ENCODE measurements at regions not wholly inside any gene's neighbourhood (a gene's known extent, or its start where the extent isn't known, plus 50 kb on each side); places are given as distances from the start of the nearest gene placed in this dataset.
"Not testable (repeated sequence)": the region's sequence is repeated elsewhere in the genome, so short reads cannot be mapped to it uniquely, and the experiment has no call there.

DNA sequence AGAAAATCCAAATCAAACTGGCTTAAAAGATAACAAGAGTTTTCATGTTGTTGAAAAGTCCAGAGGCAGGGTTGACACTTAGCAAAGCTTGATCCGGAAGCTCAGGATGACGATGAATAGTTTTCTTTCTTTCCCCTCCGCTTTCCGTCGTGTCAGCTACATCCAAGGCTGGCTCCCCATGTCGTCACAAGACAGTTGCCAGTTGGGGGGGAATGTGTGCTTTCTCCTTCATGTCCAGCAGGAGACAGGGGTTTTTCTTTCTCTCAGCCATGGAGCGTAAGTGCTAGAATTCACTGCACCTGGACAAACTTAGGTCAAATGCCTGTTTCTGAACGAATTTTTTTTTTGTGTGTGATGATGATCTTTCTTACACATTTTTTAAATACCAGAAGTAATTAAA is 273.8 kb upstream of the RGMA start:
- no peak for DNase-seq (ENCODE audit: low read depth in 2 of 2)

DNA sequence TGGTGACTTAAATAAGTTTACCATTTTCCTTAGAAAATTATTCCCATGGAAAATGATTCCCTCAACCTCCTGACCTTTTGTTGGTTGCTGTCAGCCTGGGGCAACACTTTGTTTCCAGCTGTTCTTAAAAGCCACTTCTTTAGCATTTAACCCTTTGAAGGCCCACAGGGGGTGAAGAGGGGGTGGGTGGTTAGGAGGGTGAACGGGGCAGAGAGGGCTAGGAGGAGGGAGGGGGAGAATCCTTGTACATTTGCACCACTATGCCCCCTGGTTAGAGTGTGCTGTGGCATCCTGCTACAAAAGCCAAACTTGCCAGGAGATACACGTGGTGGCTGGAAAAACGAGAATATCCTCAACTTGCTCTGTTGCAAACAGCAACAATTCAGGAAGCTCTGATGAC is 273.2 kb upstream of the RGMA start:
- DNase-seq (ENCODE audit: low read depth in 2 of 2), result no peak

DNA sequence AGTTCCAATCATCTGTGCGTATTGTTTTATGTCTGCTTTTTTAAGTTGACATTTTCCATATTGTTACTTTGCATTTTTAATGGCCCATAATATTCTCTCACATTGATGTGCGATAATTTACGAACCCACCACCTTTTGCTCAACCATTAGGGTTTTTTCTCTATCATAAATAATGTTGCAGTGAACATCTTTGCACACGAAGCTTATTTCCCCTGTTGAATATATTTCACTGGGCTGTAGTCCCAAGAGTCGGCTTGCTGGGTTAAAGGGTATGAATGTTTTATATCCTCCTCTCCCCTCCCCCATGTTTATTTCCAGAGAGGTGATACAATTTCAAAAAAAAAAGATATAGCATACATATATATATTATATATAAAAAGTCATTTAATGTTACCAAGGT is 272.7 kb upstream of the RGMA start:
- no peak for DNase-seq (ENCODE audit: low read depth in 2 of 2)

DNA sequence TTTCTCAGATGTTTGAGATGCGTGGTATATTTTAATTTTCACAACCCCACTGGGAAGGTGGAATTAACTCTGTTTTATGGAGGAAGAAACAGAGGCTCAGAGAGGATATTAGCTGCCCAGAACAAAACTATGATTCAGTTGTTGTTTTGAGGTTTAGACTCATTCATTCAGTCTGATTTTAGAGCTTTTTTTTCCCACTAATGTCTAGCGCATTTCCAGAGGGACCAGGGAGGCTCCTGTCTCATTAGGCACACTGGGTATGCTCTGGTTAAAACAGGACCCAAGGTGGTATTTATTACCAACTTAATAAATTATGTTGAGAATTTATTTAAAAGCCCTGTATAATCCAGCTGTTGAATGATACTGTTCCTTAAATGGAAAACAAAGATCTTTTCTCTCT is 272.0 kb upstream of the RGMA start:
- DNase-seq (ENCODE audit: low read depth in 2 of 2), result no peak

DNA sequence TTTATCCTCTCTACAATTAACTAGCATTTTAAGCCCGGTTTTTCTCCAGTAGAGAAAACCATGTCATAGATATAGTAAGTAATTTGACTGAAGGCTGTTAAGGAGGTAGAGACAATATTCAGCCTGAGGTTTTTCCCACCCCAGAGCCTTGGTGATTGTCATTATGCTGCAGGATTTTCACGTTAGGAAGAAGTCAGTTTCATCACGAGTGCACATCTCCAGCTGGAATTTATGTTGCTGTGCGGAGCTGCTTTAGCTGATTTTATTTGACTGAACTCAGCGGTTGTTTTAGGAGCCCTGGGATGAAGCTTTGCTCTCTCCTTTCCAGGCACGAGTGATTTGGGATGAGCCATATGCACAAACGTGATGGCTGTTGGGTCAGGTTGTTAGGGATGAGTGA is 271.3 kb upstream of the RGMA start:
- DNase-seq (ENCODE audit: low read depth in 2 of 2), result no peak

DNA sequence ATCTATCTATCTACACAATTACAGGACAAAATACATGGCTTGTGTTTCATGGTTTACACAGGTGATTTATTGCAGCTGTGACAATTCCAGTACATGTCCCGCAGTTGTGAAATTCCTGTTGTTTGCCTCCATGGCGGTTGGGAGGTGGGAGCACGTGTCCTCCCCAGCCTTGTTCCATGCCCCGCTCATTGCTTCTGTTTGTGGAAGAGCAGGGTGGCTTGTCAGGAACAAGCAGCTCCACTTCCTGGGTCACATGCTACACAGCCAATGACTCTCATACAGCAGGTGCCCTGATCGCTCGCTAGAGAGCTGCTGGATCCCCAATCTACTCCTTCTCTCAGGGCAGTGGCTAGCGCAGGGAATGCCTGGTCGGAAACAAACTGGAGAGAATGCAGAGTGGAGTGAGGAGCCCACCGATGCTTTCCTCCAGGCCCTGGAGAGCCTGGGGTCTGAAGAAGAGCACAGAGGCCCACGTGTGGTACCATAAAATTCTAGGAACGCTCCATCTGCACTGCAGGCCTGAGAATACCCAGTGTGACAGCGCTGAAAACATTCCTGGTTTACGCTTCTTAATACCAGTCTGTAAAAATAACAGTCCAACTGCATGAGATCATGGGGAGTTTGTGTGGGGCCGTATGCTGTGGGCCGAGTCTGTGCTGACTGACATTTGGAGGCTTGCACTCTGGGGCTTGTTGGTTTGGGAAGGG is 270.6 kb upstream of the RGMA start:
- no peak for DNase-seq (ENCODE audit: low read depth in 2 of 2)

DNA sequence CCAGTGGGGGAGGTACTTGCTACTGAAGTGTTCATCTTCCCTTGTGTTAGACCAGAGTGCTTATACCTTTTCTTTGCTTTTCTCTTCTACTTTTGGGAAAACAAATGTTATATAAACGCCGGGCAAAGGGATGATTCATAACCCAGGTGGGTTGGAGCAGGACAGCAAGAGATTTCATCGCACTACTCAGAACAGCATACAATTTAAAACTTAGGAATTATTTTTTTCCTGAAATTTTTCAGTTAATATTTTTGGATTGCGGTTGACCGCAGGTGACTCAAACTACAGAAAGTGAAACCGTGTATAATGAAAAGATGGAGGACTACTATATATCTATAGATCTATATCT is 270.0 kb upstream of the RGMA start:
- DNase-seq (ENCODE audit: low read depth in 2 of 2), result no peak

DNA sequence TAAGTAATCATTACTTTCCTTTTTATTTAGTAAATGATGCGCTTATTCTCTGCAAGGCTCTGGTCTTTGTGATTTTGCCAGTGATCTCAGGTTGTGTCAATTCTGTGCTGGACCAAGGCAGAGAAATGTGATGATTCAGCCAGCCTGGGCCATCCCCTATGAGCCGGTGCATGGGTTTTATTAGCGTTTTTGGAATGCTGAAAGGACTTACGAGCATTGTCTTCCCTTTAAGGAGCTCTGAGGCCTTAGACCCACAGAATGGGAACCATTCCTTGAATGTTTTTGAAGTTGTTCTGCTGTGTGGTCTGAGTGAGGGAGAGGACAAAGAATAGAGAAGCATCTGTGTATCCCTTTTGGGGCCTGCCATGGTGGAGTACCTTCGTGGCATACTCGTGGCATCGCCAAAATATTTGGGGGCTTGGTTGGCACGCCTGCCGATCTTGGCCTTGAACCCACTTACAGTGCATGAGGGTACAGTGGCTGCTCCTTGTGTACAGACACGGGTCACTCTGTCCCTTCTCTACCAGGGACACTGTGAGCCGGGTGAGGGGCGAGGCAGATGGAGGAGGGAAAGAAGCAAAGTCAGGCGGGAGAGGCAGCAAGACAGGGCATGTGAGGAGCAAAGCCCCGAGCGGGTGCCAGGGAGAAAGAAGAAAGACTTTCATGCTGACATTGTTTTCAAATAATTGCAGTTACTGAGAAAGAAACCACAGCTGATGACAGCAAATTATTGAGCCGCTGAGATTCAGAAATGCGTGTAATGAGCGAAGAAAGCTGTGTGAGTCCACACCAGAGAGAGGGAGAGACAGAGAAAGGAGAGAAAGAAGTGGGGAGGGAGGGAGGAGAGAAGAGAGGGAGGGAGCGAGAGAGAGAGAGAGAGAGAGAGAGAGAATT is 269.4 kb upstream of the RGMA start:
- DNase-seq (ENCODE audit: low read depth in 2 of 2), result no peak

DNA sequence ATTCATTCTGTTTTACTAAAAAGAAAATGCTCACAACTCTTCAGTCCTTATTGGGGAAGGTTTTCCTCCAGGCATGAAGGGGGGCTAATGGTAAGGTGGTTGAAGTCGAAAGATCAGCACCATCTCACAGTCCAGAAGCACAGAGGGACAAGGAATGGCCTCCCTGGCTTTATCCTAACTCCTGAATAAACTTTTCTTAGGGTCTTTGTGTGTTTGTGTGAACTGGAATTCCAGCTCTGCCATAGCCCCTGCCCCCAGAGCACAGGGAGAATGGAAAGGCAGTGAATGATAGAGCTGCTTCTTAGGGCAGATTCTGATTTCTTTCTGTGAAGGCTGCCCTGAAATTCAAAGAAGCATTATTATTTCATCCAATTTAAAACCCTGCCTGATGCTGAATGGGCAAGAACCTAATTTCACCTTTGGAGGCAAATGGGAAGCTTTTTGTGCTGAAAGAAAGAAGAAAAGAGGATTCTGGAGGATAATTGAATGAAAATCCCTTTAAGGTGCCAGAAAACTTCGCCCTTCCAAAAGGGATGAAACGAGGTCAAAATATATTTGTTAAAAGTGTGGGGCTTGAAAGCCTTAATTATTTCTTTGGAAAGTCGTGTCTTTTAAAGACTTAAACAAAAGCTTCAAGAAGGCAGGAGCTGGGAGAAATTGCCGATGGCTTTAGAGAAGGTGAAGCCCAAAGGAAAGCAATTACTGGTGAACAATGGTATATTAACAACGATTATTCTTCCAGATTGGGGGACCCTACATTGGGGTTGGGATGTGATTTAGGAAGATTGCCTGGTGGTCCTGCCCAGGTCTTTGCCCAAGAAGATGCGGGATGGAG is 259.9 kb upstream of the RGMA start:
- DNase-seq (ENCODE audit: low read depth in 2 of 2), result no peak

DNA sequence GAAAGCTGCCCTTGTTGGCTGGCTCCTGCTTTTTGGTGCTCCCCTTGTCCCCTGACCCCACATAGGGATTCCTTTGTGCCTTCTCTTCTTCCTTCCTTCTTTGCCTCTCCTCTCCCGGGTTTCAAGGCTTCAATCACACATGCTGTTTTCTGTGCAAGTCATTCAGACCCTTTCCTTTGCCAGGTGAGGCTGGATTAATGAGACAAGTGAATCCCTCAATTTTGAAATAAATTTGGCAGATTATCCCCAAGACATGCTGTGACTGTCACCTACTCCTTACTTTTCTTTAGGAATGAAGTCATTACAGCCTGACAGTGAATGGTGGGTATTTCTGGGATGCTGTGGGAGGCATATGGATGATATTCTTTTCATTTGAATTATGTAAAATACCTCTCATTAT is 259.0 kb upstream of the RGMA start:
- no peak for DNase-seq (ENCODE audit: low read depth in 2 of 2)

DNA sequence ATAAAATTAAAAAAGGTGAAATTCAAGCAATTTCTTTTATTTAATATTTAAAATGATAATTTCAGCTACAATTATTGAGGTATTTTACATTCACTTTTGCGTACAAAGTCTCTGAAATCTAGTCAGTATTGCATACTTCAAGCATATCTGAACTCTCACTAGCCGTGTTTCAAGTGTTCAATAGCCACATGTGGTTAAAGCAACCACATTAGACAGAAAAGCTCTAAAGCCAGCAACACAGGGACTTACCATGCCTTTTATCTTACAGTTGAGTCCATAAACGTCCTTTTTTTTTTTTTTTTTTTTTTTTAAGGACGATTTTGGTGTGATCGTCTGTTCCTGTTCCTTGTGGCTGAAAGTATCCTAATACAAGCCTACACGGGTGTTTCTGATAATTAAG is 257.0 kb upstream of the RGMA start:
- no peak for DNase-seq (ENCODE audit: low read depth in 2 of 2)

DNA sequence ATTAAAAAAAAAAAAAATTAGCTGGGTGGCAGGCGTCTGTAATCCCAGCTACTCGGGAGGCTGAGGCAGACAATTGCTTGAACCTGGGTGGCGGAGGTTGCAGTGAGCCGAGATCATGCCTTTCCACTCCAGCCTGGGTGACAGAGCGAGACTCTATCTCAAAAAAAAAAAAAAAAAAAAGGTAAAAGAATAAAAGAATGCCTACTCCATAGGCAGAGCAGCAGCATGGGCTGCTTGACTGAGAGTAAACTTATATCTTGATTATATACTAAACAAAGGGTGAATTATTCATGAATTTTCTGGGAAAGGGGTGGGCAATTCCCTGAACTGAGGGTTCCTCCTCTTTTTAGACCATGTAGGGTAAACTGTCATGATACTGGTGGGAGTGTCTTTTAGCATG is 254.4 kb upstream of the RGMA start:
- DNase-seq (ENCODE audit: low read depth in 2 of 2), result not testable (repeated sequence)

DNA sequence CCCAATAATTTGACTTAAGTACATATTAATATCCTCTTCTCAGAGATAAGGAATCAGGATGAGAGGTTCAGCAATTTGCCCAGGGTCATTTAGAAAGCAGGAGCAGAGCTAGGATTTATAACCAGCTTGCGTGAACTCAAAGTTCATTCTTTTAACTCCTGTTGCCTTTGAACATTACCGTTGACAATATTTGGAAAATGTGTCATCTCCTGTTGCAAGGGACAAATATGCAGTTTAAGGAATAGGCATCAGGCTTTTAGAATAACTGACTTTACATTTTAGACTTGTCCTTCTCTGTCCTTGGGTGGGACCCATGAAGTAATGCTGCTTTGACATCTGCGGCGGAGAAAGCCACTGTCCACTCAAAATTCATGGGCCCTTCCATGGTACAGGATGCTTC is 252.2 kb upstream of the RGMA start:
- no peak for DNase-seq (ENCODE audit: low read depth in 2 of 2)

DNA sequence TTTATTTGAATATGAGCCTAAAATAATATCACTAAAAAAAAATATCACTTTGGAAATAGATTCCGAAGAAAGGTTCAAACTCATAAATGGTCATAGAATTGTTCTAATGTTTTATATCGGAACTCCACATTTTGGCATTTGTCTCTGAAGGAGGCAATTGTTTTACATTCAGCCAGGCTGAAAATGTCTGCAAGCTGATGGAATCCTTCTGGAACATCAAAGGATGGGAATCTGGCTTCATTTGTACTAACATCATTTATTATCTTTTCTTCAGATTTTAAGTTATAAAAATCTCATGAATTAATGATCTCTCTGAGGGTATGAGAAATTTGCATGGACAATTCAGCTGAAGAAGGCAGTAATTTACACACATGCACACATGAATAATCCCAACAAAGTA is 251.4 kb upstream of the RGMA start:
- DNase-seq (ENCODE audit: low read depth in 2 of 2), result no peak

DNA sequence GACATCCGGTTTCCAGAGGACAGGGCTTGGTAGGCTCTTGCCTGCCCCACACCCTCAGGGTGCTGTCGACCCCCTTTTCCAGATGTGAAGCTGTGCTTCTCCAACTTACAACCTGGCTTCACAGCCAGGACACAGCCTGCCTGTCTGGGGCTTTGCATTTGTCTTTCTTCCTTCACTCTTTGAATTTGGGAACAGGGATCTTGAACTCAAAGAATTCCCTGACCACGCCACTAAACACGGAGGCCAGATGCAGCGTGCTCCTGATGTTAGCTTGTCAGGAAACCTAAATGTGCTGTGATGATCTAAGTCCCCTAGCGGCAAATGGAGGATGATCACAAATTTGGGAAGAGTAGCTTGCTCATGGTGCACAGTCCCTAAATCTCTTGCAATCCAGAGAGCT is 244.8 kb upstream of the RGMA start:
- DNase-seq (ENCODE audit: low read depth in 2 of 2), result no peak

DNA sequence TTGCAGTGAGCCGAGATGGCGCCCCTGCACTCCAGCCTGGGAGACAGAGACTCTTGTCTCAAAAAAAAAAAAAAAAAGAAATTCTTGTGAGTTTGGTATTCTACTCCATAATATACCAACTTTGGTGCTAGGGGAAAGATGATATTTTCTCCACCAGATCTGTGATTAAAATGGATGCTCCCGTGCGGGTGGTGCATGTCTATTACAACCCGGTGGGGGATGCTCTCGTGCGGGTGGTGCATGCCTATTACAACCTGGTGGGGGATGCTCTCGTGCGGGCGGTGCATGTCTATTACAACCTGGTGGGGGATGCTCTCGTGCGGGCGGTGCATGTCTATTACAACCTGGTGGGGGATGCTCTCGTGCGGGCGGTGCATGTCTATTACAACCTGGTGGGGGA is 244.1 kb upstream of the RGMA start:
- not testable (repeated sequence) for DNase-seq (ENCODE audit: low read depth in 2 of 2)

DNA sequence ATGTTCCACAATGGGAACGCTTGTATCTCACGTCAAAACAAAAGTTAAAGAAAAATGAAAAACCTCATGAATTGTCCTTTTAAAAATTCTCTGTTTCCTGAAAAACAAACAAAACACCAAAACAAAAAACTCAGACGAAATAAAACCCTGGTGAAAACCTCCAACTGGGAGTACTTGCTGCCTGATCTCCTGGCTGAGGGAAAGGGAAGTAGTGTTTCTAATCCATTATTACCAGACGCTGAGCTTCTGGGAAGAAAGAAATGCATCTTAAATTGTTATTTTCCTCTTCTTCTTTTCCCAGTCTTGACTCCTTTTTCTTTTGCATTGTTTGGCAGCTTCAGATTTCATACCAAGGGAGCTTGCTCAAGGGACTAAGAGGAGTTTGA is 243.2 kb upstream of the RGMA start:
- DNase-seq (ENCODE audit: low read depth in 2 of 2), result no peak

DNA sequence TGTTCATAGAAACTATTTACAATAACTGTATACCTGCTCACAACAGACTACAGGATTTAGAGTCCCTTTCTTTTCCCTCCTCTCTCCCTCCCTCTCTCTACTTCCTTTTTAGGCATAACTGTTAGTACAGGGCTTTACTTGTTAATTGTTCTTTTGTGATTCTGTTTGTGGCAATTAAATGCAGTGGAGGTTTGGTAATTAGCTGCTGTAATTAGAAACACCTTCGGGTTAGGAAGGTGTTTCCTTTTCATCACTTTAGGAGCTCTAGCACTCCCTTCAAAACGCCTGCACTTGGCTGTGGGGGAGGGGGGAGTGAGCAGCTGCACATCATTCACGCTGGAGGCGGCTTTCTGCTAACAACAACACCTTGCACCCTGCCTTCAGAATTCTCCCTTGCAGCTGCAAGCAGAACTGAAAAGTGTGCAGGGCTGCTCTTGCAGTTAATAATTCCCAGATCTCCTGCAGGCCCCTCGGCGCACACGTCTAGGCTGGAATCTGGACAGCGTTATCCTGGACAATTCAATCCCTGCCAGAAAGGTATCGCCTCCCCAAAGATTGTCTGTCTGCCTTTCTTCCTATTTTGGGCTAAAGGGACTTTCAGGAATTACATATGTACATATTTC is 242.6 kb upstream of the RGMA start:
- no peak for DNase-seq (ENCODE audit: low read depth in 2 of 2)

DNA sequence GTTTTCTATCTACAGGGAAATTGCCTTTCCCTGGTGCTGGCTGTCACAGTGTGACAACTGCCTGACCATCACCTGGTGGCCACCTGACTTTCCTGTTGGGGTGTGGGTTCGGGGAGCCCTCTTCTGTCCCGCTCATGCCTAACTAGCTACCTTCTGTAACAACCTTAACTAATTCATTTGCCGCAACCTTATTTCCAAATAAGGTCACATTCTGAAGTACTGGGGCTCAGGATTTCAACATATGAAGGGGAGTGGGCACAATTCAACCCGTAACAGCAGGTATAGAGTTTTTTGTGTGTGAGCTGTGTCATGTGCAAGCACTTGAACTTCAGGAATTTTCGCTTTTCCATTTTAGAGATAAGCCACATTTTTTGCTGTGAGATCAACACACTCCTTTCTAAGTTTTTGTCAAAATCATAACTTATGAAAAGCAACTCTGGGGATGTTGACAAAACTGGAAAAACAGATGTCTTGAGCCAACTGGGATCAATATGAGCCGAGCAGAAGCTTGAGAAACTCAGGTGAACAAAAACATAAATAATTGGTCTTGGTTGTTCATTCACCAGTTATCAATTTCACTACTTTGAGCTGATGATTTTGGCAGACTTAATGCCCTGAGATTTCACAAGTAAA is 242.0 kb upstream of the RGMA start:
- no peak for DNase-seq (ENCODE audit: low read depth in 2 of 2)

DNA sequence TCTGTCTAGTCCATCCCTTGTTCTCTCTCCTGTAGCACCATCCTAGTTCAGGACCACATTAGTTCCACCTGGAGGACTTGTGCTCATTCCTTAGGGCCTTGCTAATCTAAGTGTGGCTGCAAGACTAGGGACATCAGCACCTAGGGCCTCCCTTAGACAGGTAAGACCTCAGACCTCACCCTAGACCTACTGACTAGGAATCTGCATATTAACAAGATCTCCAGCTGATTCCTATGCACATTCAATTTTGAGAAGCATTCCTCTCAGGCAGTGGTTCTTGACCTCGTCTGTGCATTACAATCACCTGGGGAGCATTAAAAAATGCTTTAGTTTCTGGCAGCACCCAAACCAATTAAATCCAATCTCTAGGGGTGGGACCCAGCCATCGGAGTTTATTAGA is 238.4 kb upstream of the RGMA start:
- DNase-seq (ENCODE audit: low read depth in 2 of 2), result no peak

DNA sequence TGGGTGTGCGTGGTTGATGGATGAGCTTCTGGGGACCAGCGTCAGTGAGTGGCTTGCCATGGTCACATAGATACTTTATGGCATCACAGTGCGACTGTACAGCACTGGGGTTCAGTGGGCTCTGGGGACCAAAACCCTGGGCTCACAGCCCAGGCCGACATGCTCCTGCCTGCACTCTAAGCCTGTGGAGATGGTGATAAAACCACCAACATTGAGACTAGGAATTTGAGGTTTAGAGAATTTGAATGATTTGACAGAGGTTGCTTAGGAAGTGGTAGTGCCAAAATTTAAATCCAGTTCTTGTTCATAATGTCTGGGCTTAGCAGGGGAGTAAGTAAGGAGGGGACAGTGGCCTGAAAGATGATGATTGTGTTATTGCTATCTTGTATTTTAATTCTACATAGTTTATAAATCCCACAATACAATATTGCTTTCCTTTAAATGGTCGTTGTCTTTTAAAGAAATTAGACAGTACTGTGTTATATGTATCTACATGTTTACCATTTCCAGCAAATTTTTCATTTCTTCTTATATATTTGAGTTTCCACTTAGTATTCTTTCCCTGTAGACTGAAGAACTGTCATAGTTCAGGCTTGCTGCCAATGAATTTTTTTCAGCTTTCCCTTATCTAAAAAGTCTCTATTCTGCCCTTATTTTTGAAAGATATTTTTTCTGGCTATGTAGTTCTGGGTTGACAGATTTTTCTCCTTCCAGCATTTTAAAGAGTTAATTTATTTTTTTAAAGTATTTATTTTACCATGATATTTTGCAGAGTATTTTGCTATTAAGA is 235.4 kb upstream of the RGMA start:
- DNase-seq (ENCODE audit: low read depth in 2 of 2), result no peak

All from stimulated activated CD4-positive, alpha-beta T cell treated with anti-CD3 and anti-CD28 coated beads, Interleukin-15, amount 100 ng/mL, for 48 hours (primary cell).